Uterus (tissue), 2 donors: ENCODE measurements at regions not wholly inside any gene's neighbourhood (a gene's known extent, or its start where the extent isn't known, plus 50 kb on each side); places are given as distances from the start of the nearest gene placed in this dataset.

Source experiments
- CTCF ChIP-seq, 4 experiments: fragments of 200-600 bp in 2 of 4; fragments of 450-650 bp in 2 of 4; sonication (generic) in 2 of 4; IDR thresholded peaks; one replicate each; pipeline ENCODE4 v1.5.1; 2016 to 2019; ENCODE audit warnings: antibody characterized with exemption in 4 of 4, mild to moderate bottlenecking in 2 of 4, moderate library complexity in 1 of 4
- POLR2A ChIP-seq, 2 donors: fragments of 450-650 bp; IDR thresholded peaks; one replicate each; pipeline ENCODE4 v1.6.1; 2016; ENCODE audit warnings: antibody characterized with exemption in 2 of 2, mild to moderate bottlenecking in 1 of 2, moderate library complexity in 1 of 2

- TF ChIP-seq CTCF (IDR thresholded peaks at IDR 0.05), result no peak
- no peak for TF ChIP-seq POLR2A (IDR thresholded peaks at IDR 0.05)
Observed at GRCh38 chr16:86387468-86388440, 122.6 kb upstream of the FOXF1 start.
